ENCODE measurements at regions not wholly inside any gene's neighbourhood (a gene's known extent, or its start where the extent isn't known, plus 50 kb on each side); places are given as distances from the start of the nearest gene placed in this dataset.
A peak's percentile ranks its signal among the peaks of the same experiment; 100 is the strongest.

DNA sequence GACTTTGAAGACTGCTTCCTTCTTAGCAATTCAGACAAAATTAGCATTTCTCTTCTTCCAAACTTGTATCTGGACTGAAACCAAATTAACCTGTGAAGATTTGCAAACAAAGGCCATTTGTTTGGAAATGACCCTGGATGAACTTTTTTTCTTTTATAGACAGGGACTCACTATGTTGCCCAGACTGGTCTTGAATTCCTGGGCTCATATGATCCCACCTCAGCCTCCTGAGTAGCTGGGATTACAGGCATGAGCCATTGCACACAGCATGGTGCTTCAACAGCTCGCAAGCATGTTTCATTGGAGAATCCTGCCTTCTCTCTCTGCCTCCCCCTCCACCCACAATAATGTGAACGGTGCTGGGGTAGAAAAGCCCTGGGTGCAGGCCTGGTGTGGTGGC is 170.2 kb downstream of the ARL4C start:
- Histone ChIP-seq H3K27me3 (ENCODE audit: control insufficient read depth in 1 of 2, insufficient read depth in 2 of 2, low read length in 2 of 2) (no peaks in the 10 kb centered on the region), H3K4me1 (ENCODE audit: control insufficient read depth in 2 of 2, insufficient read depth in 2 of 2, low read length in 1 of 2) (peaks cover 0 to 5% of the 10 kb centered on the region in 2 donors), H3K27ac (ENCODE audit: low read depth in 2 of 2, low read length in 1 of 2) (no peak overlapping the region), H3K36me3 (ENCODE audit: control insufficient read depth in 2 of 2, insufficient read depth in 2 of 2, low read length in 1 of 2) (no peaks in the 10 kb centered on the region), H3K4me3 (ENCODE audit: low read depth in 1 of 2, low read length in 2 of 2) (no peak overlapping the region), H3K9me3 (ENCODE audit: control insufficient read depth in 2 of 2, insufficient read depth in 1 of 2, low read depth in 1 of 2, low read length in 1 of 2) (no peaks in the 10 kb centered on the region)
- WGBS, 2 donors, result 89 to 95% methylated on average over 2 of the region's 2 CpGs

DNA sequence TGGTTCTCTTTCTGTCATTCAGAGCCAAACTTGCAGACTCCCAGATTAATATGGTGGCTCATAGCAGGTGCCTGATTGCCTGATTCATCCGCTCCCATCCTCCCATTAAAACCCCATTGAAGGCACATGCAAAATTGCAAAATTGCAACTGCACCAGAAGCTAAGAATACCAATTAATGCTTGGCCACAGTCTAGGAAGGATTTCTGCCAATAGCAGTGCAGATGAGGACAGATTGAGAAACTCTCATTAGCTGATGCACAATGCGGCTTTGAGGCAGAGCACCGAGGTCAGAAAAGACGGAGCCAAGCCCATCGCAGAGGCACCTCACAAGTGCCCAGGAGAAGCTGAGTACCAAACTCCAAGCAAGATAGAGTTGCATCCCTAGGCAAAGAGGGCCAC is 172.8 kb downstream of the ARL4C start:
- Histone ChIP-seq H3K27ac (ENCODE audit: low read depth in 2 of 2, low read length in 1 of 2) (no peak overlapping the region), H3K9me3 (ENCODE audit: control insufficient read depth in 2 of 2, insufficient read depth in 1 of 2, low read depth in 1 of 2, low read length in 1 of 2) (no peaks in the 10 kb centered on the region), H3K4me3 (ENCODE audit: low read depth in 1 of 2, low read length in 2 of 2) (no peak overlapping the region), H3K36me3 (ENCODE audit: control insufficient read depth in 2 of 2, insufficient read depth in 2 of 2, low read length in 1 of 2) (no peaks in the 10 kb centered on the region), H3K27me3 (ENCODE audit: control insufficient read depth in 1 of 2, insufficient read depth in 2 of 2, low read length in 2 of 2) (no peaks in the 10 kb centered on the region), H3K4me1 (ENCODE audit: control insufficient read depth in 2 of 2, insufficient read depth in 2 of 2, low read length in 1 of 2) (peaks cover 0 to 4% of the 10 kb centered on the region in 2 donors)
- 79 to 90% methylated on average over 5 of the region's 5 CpGs for WGBS, 2 donors

- H3K27ac ChIP-seq (ENCODE audit: low read depth in 2 of 2, low read length in 1 of 2), result no peak overlapping the region
- H3K9me3 ChIP-seq (ENCODE audit: control insufficient read depth in 2 of 2, insufficient read depth in 1 of 2, low read depth in 1 of 2, low read length in 1 of 2), result no peaks in the 10 kb centered on the region
- 72 to 83% methylated on average over 2 of the region's 2 CpGs for WGBS, 2 donors
- H3K27me3 ChIP-seq (ENCODE audit: control insufficient read depth in 1 of 2, insufficient read depth in 2 of 2, low read length in 2 of 2), result no peaks in the 10 kb centered on the region
- no peaks in the 10 kb centered on the region for H3K4me1 ChIP-seq (ENCODE audit: control insufficient read depth in 2 of 2, insufficient read depth in 2 of 2, low read length in 1 of 2)
- H3K36me3 ChIP-seq (ENCODE audit: control insufficient read depth in 2 of 2, insufficient read depth in 2 of 2, low read length in 1 of 2), result no peaks in the 10 kb centered on the region
- no peak overlapping the region for H3K4me3 ChIP-seq (ENCODE audit: low read depth in 1 of 2, low read length in 2 of 2)
Observed at GRCh38 chr2:234322766-234323465, 174.0 kb downstream of the ARL4C start.

DNA sequence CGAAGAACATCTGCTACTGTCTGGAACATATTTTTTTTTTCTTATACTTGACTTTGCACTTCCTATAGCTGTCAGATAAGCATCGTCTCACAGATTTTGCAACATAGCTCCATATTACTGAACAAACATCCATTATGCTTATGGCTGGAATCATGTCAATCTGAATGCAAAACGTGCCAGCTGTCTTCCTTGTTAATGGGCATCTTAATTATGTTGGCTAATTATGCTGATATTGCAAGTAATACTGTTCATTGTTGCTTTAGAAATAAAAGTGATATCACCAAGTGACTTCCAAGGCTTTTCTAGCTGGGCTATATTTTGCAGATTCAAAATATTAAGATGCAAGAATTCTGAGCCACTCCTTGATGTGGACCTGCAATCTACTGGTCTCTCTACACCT is 176.8 kb downstream of the ARL4C start:
- 67 to 79% methylated on average over 3 of the region's 3 CpGs for WGBS, 2 donors
- Histone ChIP-seq H3K4me1 (ENCODE audit: control insufficient read depth in 2 of 2, insufficient read depth in 2 of 2, low read length in 1 of 2) (no peaks in the 10 kb centered on the region), H3K4me3 (ENCODE audit: low read depth in 1 of 2, low read length in 2 of 2) (no peak overlapping the region)

DNA sequence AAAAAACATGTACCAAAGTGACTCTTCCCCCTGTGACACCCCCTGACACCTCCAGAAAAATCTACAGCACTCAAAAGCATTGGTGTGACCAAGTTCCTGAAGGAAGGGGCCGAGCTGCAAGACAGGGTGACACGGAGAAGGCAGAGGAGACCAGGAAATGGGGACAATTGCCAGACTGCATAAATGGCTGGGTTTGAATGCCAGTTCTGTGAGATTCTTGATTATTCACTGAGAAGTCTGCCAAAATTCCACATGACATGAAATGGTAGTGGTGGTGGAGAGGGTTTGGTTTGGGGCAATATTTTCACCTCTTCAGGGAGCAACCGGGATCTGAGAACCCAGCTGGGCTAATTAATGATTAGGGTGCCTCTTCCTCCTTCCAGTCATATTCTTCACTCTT is 178.5 kb downstream of the ARL4C start:
- 54 to 58% methylated on average over 3 of the region's 3 CpGs for WGBS, 2 donors
- H3K36me3 ChIP-seq (ENCODE audit: control insufficient read depth in 2 of 2, insufficient read depth in 2 of 2, low read length in 1 of 2), result no peaks in the 10 kb centered on the region

More for the DNA sequence above, 176.8 kb downstream of the ARL4C start:
- H3K27me3 ChIP-seq (ENCODE audit: control insufficient read depth in 1 of 2, insufficient read depth in 2 of 2, low read length in 2 of 2), result no peaks in the 10 kb centered on the region
- H3K36me3 ChIP-seq (ENCODE audit: control insufficient read depth in 2 of 2, insufficient read depth in 2 of 2, low read length in 1 of 2), result no peaks in the 10 kb centered on the region
- H3K9me3 ChIP-seq (ENCODE audit: control insufficient read depth in 2 of 2, insufficient read depth in 1 of 2, low read depth in 1 of 2, low read length in 1 of 2), result no peaks in the 10 kb centered on the region
- H3K27ac ChIP-seq (ENCODE audit: low read depth in 2 of 2, low read length in 1 of 2), result no peak overlapping the region

DNA sequence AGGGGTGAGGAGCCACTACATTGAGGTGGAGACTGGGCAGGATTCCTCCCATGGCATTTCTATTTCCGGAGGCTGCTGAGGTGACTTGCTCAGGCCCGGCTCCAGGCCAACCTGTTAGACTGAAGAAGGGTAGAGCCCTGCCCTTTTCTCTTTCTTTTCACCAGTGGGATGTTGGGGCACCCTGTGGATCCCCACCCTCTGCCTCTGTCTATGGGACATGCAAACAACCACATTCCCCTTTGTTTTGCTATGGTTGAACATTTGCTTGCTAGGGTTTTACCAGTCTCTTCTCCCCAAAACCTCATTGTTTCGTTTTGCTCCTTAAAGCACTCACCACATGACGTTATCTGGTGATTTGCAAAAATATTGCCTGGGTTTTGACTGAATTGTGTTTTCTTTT is 183.3 kb downstream of the ARL4C start:
- H3K4me1 ChIP-seq (ENCODE audit: control insufficient read depth in 2 of 2, insufficient read depth in 2 of 2, low read length in 1 of 2), result no peaks in the 10 kb centered on the region
- no peak overlapping the region for H3K4me3 ChIP-seq (ENCODE audit: low read depth in 1 of 2, low read length in 2 of 2)
- H3K9me3 ChIP-seq (ENCODE audit: control insufficient read depth in 2 of 2, insufficient read depth in 1 of 2, low read depth in 1 of 2, low read length in 1 of 2), result no peaks in the 10 kb centered on the region
- no peak overlapping the region for H3K27ac ChIP-seq (ENCODE audit: low read depth in 2 of 2, low read length in 1 of 2)
- 85% methylated on average over 4 of the region's 4 CpGs for WGBS, 2 donors
- no peaks in the 10 kb centered on the region for H3K36me3 ChIP-seq (ENCODE audit: control insufficient read depth in 2 of 2, insufficient read depth in 2 of 2, low read length in 1 of 2)
- no peaks in the 10 kb centered on the region for H3K27me3 ChIP-seq (ENCODE audit: control insufficient read depth in 1 of 2, insufficient read depth in 2 of 2, low read length in 2 of 2)

More for the DNA sequence above, 178.5 kb downstream of the ARL4C start:
- no peaks in the 10 kb centered on the region for H3K9me3 ChIP-seq (ENCODE audit: control insufficient read depth in 2 of 2, insufficient read depth in 1 of 2, low read depth in 1 of 2, low read length in 1 of 2)
- H3K4me1 ChIP-seq (ENCODE audit: control insufficient read depth in 2 of 2, insufficient read depth in 2 of 2, low read length in 1 of 2), result no peaks in the 10 kb centered on the region
- no peak overlapping the region for H3K4me3 ChIP-seq (ENCODE audit: low read depth in 1 of 2, low read length in 2 of 2)
- H3K27me3 ChIP-seq (ENCODE audit: control insufficient read depth in 1 of 2, insufficient read depth in 2 of 2, low read length in 2 of 2), result no peaks in the 10 kb centered on the region
- H3K27ac ChIP-seq (ENCODE audit: low read depth in 2 of 2, low read length in 1 of 2), result no peak overlapping the region

- Histone ChIP-seq H3K4me3 (ENCODE audit: low read depth in 1 of 2, low read length in 2 of 2) (no peak overlapping the region), H3K36me3 (ENCODE audit: control insufficient read depth in 2 of 2, insufficient read depth in 2 of 2, low read length in 1 of 2) (no peaks in the 10 kb centered on the region), H3K9me3 (ENCODE audit: control insufficient read depth in 2 of 2, insufficient read depth in 1 of 2, low read depth in 1 of 2, low read length in 1 of 2) (no peaks in the 10 kb centered on the region), H3K27ac (ENCODE audit: low read depth in 2 of 2, low read length in 1 of 2) (no peak overlapping the region), H3K27me3 (ENCODE audit: control insufficient read depth in 1 of 2, insufficient read depth in 2 of 2, low read length in 2 of 2) (no peaks in the 10 kb centered on the region), H3K4me1 (ENCODE audit: control insufficient read depth in 2 of 2, insufficient read depth in 2 of 2, low read length in 1 of 2) (peaks cover 0 to 6% of the 10 kb centered on the region in 2 donors)
- 91 to 92% methylated on average over 5 of the region's 5 CpGs for WGBS, 2 donors
Observed at GRCh38 chr2:234310166-234310565, 186.7 kb downstream of the ARL4C start.

DNA sequence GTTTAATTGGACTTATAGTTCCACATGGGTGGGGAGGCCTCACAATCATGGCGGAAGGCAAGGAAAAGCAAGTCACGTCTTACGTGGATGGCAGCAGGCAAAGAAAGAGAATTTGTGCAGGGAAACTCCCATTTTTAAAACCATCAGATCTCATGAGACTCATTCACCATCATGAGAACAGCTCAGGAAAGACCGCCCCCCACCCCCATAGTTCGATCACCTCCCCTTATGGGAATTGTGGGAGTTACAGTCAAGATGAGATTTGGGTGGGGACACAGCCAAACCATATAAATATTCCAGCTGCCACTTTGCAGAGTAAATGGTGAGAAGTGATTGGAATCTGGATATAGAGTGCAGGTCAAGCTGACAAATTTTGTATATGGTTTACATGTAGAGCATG is 187.4 kb downstream of the ARL4C start:
- 93% methylated on average over 5 of the region's 5 CpGs for WGBS, 2 donors
- H3K27ac ChIP-seq (ENCODE audit: low read depth in 2 of 2, low read length in 1 of 2), result no peak overlapping the region

GRCh38 chr2:234308813-234309195 is 188.1 kb downstream of the ARL4C start:
- Histone ChIP-seq H3K4me1 (ENCODE audit: control insufficient read depth in 2 of 2, insufficient read depth in 2 of 2, low read length in 1 of 2) (peaks cover 0 to 8% of the 10 kb centered on the region in 2 donors), H3K27me3 (ENCODE audit: control insufficient read depth in 1 of 2, insufficient read depth in 2 of 2, low read length in 2 of 2) (no peaks in the 10 kb centered on the region), H3K27ac (ENCODE audit: low read depth in 2 of 2, low read length in 1 of 2) (peak overlapping the region in 1 of 2 donors; percentile 42), H3K4me3 (ENCODE audit: low read depth in 1 of 2, low read length in 2 of 2) (no peak overlapping the region), H3K9me3 (ENCODE audit: control insufficient read depth in 2 of 2, insufficient read depth in 1 of 2, low read depth in 1 of 2, low read length in 1 of 2) (no peaks in the 10 kb centered on the region), H3K36me3 (ENCODE audit: control insufficient read depth in 2 of 2, insufficient read depth in 2 of 2, low read length in 1 of 2) (no peaks in the 10 kb centered on the region)
- WGBS, 2 donors, result 52 to 53% methylated on average over 6 of the region's 6 CpGs

More for the DNA sequence above, 187.4 kb downstream of the ARL4C start:
- Histone ChIP-seq H3K36me3 (ENCODE audit: control insufficient read depth in 2 of 2, insufficient read depth in 2 of 2, low read length in 1 of 2) (no peaks in the 10 kb centered on the region), H3K4me3 (ENCODE audit: low read depth in 1 of 2, low read length in 2 of 2) (no peak overlapping the region), H3K4me1 (ENCODE audit: control insufficient read depth in 2 of 2, insufficient read depth in 2 of 2, low read length in 1 of 2) (peaks cover 0 to 8% of the 10 kb centered on the region in 2 donors), H3K9me3 (ENCODE audit: control insufficient read depth in 2 of 2, insufficient read depth in 1 of 2, low read depth in 1 of 2, low read length in 1 of 2) (no peaks in the 10 kb centered on the region), H3K27me3 (ENCODE audit: control insufficient read depth in 1 of 2, insufficient read depth in 2 of 2, low read length in 2 of 2) (no peaks in the 10 kb centered on the region)

All from esophagus (tissue), 2 donors.